IMR-90 (cell line): ENCODE measurements at regions not wholly inside any gene's neighbourhood (a gene's known extent, or its start where the extent isn't known, plus 50 kb on each side); places are given as distances from the start of the nearest gene placed in this dataset.
"Not testable (repeated sequence)": the region's sequence is repeated elsewhere in the genome, so short reads cannot be mapped to it uniquely, and the experiment has no call there.

ENCODE experiments used
- ATAC-seq: fragments of 200-7000 bp; cut with Tn5 transposase; 2 replicates; pipeline ENCODE4 v1.9.1; 2020; ENCODE audit warnings: low read depth, mild to moderate bottlenecking, moderate library complexity
- BruUV-seq: library from RNA; stranded (reverse); fragments of 400-500 nt; replicated peaks from 2 replicates; lab custom pipeline; 2021; lab: Mats Ljungman, UMichigan
- CTCF ChIA-PET: fragments of 300-600 bp; formaldehyde crosslinking; extraction: SDS; loops from one replicate; lab custom pipeline; 2021; ENCODE audit warnings: antibody characterized with exemption; lab: Yijun Ruan, JAX
- POLR2A ChIA-PET: fragments of 300-600 bp; sonication (Branson Sonifier 250); formaldehyde crosslinking; loops from one replicate; lab custom pipeline; 2022; ENCODE audit warnings: antibody characterized with exemption; ENCODE audit not compliant: unreplicated experiment; lab: Charles Lee
- DNase-seq: peaks from one replicate; pipeline ENCODE4 v3.0.0; 2013
- H2AFZ ChIP-seq: replicated peaks from 2 replicates; pipeline ENCODE3; 2013; ENCODE audit warnings: low read length, mild to moderate bottlenecking; ENCODE audit not compliant: poor library complexity
- H2AK5ac ChIP-seq: 2 replicates; pipeline ENCODE4 v1.6.1; 2013; ENCODE audit warnings: low read depth, low read length, inconsistent platforms
- H2AK9ac ChIP-seq: replicated peaks from 2 replicates; pipeline ENCODE3; 2013; ENCODE audit warnings: mild to moderate bottlenecking, low read depth, low read length, moderate library complexity; ENCODE audit not compliant: poor library complexity
- H2BK120ac ChIP-seq: 2 replicates; pipeline ENCODE4 v1.6.1; 2013; ENCODE audit warnings: low read depth, low read length, inconsistent platforms
- H2BK15ac ChIP-seq: 3 replicates; pipeline ENCODE4 v1.6.1; 2013; ENCODE audit warnings: low read depth, low read length, inconsistent platforms
- H2BK20ac ChIP-seq: 2 replicates; pipeline ENCODE4 v1.6.1; 2013; ENCODE audit warnings: low read depth, mild to moderate bottlenecking, inconsistent platforms, low read length, moderate library complexity
- H2BK5ac ChIP-seq: 2 replicates; pipeline ENCODE4 v1.6.1; 2013; ENCODE audit warnings: mild to moderate bottlenecking, low read depth, low read length, inconsistent platforms; ENCODE audit not compliant: poor library complexity, severe bottlenecking
- H3K14ac ChIP-seq: replicated peaks from 2 replicates; pipeline ENCODE4 v1.6.1; 2013; ENCODE audit warnings: low read depth, low read length, inconsistent platforms
- H3K18ac ChIP-seq: 2 replicates; pipeline ENCODE4 v1.6.1; 2013; ENCODE audit warnings: low read depth, low read length, control low read depth
- H3K23ac ChIP-seq: 2 replicates; pipeline ENCODE4 v1.6.1; 2013; ENCODE audit warnings: low read depth, low read length, inconsistent platforms
- H3K27ac ChIP-seq: 2 replicates; pipeline ENCODE4 v1.5.1; 2013; ENCODE audit warnings: mild to moderate bottlenecking, control low read depth, low read length; ENCODE audit not compliant: insufficient read depth
- H3K27me3 ChIP-seq: 2 replicates; pipeline ENCODE4 v1.6.1; 2013; ENCODE audit warnings: low read length; ENCODE audit not compliant: control insufficient read depth, insufficient read depth
- H3K36me3 ChIP-seq: 2 replicates; pipeline ENCODE4 v1.6.1; 2013; ENCODE audit warnings: low read length, mixed read lengths; ENCODE audit not compliant: control insufficient read depth, insufficient read depth
- H3K4ac ChIP-seq: 2 replicates; pipeline ENCODE4 v1.6.1; 2013; ENCODE audit warnings: low read depth, low read length, inconsistent platforms
- H3K4me1 ChIP-seq: 2 replicates; pipeline ENCODE4 v1.6.1; 2013; ENCODE audit warnings: low read length, mixed read lengths; ENCODE audit not compliant: control insufficient read depth, insufficient read depth
- H3K4me2 ChIP-seq: 2 replicates; pipeline ENCODE4 v1.6.1; 2013; ENCODE audit warnings: low read depth, mild to moderate bottlenecking, control low read depth, low read length, moderate library complexity
- H3K4me3 ChIP-seq: 2 replicates; pipeline ENCODE4 v1.5.1; 2013; ENCODE audit warnings: low read depth, mild to moderate bottlenecking, control low read depth, low read length, moderate library complexity; ENCODE audit not compliant: insufficient read depth
- H3K56ac ChIP-seq: 2 replicates; pipeline ENCODE4 v1.6.1; 2013; ENCODE audit warnings: low read length, inconsistent platforms; ENCODE audit not compliant: insufficient read depth; ENCODE audit errors: extremely low read depth
- H3K79me1 ChIP-seq, 2 experiments: 2 replicates each; pipeline ENCODE4 v1.6.1; 2013; ENCODE audit warnings: low read length in 2 of 2, inconsistent platforms in 1 of 2, low read depth in 1 of 2
- H3K9ac ChIP-seq: 2 replicates; pipeline ENCODE4 v1.6.1; 2013; ENCODE audit warnings: low read depth, low read length, control low read depth
- H3K9me1 ChIP-seq: 2 replicates; pipeline ENCODE4 v1.6.1; 2013; ENCODE audit warnings: low read length, inconsistent platforms; ENCODE audit not compliant: insufficient read depth
- H3K9me3 ChIP-seq: 2 replicates; pipeline ENCODE4 v1.6.1; 2013; ENCODE audit warnings: low read length; ENCODE audit not compliant: control insufficient read depth, insufficient read depth
- H4K20me1 ChIP-seq: 2 replicates; pipeline ENCODE4 v1.6.1; 2013; ENCODE audit warnings: low read length, inconsistent platforms; ENCODE audit not compliant: insufficient read depth
- H4K5ac ChIP-seq: 2 replicates; pipeline ENCODE4 v1.6.1; 2013; ENCODE audit warnings: mild to moderate bottlenecking, low read depth, low read length, control low read depth
- H4K8ac ChIP-seq, 2 experiments: 2 replicates each; pipeline ENCODE4 v1.6.1; 2013; ENCODE audit warnings: low read depth in 2 of 2, low read length in 2 of 2, control low read depth in 1 of 2, inconsistent platforms in 1 of 2
- H4K91ac ChIP-seq: 2 replicates; pipeline ENCODE4 v1.6.1; 2013; ENCODE audit warnings: low read depth, low read length, inconsistent platforms; ENCODE audit not compliant: insufficient read depth
- WGBS, 2 experiments: methylation state at CpG; one replicate each; pipeline versions ENCODE4 v1.1.5 to v1.1.7; 2013; ENCODE audit warnings: missing lambda C conversion rate in 2 of 2; ENCODE audit not compliant: insufficient read length in 1 of 2; ENCODE audit errors: extremely low coverage in 2 of 2; 5-methylcytosine and 5-hydroxymethylcytosine counted together
- dilution Hi-C: fragments of 300-500 bp; cut with HindIII; formaldehyde crosslinking; loops from one replicate; pipeline ENCODE4 v1.14.3; 2018; ENCODE audit warnings: low sequenced_read_pairs; ENCODE audit not compliant: unreplicated experiment
- in situ Hi-C: fragments of 300-500 bp; cut with MboI; formaldehyde crosslinking; loops from 3 replicates; pipeline ENCODE4 v1.14.3; 2019; ENCODE audit warnings: low sequenced_read_pairs, inconsistent platforms, mixed read lengths
- intact Hi-C: fragments of 100-400 bp; cut with micrococcal nuclease; formaldehyde crosslinking; loops from 2 replicates; pipeline ENCODE4 v1.10.0; 2022

DNA sequence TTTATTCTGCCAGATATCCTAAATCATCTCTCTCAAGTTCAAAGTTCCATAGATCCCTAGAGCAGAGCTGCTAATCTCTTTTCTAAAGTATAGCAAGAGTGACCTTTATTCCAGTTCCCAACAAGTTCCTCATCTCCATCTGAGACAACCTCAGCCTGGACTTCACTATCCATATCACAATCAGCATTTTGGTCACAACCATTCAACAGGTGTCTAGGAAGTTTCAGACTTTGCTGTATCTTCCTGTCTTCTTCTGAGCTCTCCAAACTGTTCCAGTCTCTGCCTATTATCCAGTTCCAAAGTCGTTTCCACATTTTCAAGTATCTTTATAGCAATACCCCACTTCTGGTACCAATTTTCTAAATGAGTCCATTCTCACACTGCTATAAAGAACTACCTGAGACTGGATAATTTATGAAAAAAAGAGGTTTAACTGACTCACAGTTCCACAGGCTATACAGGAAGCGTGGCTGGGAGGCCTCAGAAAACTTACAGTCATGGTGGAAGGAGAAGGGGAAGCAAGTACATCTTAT is 148.7 kb upstream of the FNDC3A start:
- H2BK5ac ChIP-seq, POLR2A ChIA-PET, ATAC-seq, H3K36me3 ChIP-seq, H4K91ac ChIP-seq, H3K9me3 ChIP-seq, H4K20me1 ChIP-seq, H2BK20ac ChIP-seq, H3K4me3 ChIP-seq, H2BK15ac ChIP-seq, CTCF ChIA-PET, H2BK120ac ChIP-seq, H2AK5ac ChIP-seq, H3K4me2 ChIP-seq, H4K5ac ChIP-seq, H3K4me1 ChIP-seq, H3K9me1 ChIP-seq, BruUV-seq, H3K18ac ChIP-seq, in situ Hi-C loops, DNase-seq, H3K79me1 ChIP-seq, H3K9ac ChIP-seq, H3K23ac ChIP-seq, intact Hi-C loops, H3K4ac ChIP-seq, H3K14ac ChIP-seq, H4K8ac ChIP-seq, H3K27me3 ChIP-seq, H3K27ac ChIP-seq, H2AFZ ChIP-seq, H3K56ac ChIP-seq, H2AK9ac ChIP-seq, dilution Hi-C loops: not testable (repeated sequence)
- WGBS, 2 experiments = no CpG with 5 or more reads among the region's 2 CpGs
